ENCODE measurements at regions not wholly inside any gene's neighbourhood (a gene's known extent, or its start where the extent isn't known, plus 50 kb on each side); places are given as distances from the start of the nearest gene placed in this dataset.

DNA sequence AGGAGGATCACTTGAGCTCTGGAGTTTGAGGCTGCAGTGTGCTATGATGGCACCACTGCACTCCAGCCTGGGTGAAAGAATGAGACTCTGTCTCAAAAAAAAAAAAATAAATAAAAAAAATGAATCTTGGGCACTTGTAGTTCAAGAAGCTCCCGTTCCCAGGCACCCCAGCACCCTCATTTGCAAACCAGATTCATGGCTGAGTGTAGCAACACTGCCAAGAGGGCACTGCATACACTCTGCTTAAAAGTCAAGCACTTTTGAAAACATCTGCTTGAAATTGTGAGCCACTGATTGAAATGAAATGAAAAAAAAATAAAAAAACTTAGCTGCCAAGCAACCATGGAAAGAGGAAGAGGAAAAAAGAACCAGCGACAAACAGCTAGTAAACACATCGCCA, 124.7 kb upstream of the SASH1 start:
- Histone ChIP-seq H3K36me3 (ENCODE audit: control insufficient read depth, insufficient read depth, low read length) (no peaks in the 10 kb centered on the region), H3K27me3 (replicated peaks; ENCODE audit: control insufficient read depth, insufficient read depth, low read length) (no peaks in the 10 kb centered on the region; the same call in 1 of the 2 replicates), H3K4me3 (replicated peaks; ENCODE audit: low read depth, low read length) (no peak overlapping the region)
- no peak for DNase-seq (ENCODE audit: extremely low read depth, insufficient read length)
- TF ChIP-seq, protein P1, sequence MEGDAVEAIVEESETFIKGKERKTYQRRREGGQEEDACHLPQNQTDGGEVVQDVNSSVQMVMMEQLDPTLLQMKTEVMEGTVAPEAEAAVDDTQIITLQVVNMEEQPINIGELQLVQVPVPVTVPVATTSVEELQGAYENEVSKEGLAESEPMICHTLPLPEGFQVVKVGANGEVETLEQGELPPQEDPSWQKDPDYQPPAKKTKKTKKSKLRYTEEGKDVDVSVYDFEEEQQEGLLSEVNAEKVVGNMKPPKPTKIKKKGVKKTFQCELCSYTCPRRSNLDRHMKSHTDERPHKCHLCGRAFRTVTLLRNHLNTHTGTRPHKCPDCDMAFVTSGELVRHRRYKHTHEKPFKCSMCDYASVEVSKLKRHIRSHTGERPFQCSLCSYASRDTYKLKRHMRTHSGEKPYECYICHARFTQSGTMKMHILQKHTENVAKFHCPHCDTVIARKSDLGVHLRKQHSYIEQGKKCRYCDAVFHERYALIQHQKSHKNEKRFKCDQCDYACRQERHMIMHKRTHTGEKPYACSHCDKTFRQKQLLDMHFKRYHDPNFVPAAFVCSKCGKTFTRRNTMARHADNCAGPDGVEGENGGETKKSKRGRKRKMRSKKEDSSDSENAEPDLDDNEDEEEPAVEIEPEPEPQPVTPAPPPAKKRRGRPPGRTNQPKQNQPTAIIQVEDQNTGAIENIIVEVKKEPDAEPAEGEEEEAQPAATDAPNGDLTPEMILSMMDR (IDR thresholded peaks at IDR 0.05; ENCODE audit: insufficient read depth, low read length, poor library complexity, severe bottlenecking): no peak

DNA sequence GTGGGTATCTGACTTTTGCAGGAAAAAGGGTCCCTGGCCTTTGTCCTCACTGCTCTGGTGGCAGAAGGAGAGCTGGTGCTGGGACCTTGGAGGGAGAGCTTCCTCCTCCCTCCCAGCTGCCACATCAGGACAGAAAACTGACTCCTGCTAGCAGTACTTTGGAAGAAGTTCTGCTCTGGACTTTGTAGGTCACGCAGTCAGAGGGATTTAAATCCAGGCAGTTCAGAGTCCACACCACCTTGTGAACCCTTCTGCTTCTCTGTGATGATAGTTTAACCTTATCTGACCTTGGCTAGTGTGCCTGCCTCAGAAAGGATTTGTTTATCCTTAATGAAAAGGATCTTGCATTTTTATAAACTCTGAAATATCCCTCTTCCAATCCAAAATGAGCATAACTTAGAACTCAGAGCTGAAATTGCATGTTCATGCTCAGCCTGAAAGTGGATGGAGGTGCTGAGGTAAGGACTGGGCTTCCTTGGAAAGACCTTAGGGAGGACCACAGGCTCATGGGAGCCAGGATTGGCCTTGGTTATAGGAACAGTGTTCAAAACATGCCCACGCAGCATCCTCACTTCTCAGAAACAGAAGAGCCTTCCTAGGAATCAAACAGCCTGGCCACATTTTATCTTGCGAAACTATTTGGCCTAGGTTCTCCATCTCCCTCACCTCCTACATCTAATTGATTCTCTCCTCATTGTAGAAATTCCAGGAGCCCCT, 123.9 kb upstream of the SASH1 start:
- DNase-seq (ENCODE audit: extremely low read depth, insufficient read length): no peak
- H3K36me3 ChIP-seq (ENCODE audit: control insufficient read depth, insufficient read depth, low read length): no peaks in the 10 kb centered on the region
- H3K27me3 ChIP-seq (replicated peaks; ENCODE audit: control insufficient read depth, insufficient read depth, low read length): no peaks in the 10 kb centered on the region; the same call in 1 of the 2 replicates
- no peak overlapping the region for H3K4me3 ChIP-seq (replicated peaks; ENCODE audit: low read depth, low read length)
- TF ChIP-seq, protein P1 (IDR thresholded peaks at IDR 0.05; ENCODE audit: insufficient read depth, low read length, poor library complexity, severe bottlenecking): no peak

DNA sequence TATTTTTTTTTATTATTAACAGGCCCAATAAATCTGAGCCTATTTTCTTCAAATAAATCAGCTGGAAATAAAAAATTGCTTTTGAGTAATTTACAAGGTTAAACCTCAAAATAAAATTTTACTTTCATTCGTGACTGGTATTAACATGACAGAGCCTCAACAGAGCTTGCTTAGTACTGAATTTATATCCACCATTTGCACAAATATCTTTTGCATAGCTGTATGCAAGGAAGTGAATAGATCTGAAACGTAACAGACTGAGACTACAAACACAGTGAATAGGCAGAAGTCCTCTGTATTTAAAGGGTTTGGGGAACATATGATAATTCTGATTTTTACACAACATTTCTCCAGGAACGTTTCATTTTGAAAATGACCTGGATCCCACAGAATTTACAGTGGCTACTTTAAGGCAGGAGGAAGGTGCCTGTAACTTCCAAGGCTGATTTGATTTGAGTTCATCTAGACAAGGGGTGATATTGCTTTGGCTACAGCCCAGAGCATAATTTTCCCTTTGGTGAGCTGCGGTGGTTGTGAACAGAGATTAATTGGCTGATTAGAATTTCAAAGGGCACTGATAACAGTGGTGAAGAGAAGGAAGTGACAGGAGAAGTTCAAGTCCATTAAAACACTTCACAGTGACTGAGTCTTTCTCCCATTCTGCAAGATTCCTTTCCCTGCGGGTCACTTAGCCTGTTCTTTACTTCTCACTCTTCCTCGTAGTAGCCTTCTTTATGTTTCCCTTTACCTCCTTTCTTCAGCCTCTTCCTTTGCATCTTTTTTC, 121.2 kb upstream of the SASH1 start:
- no peak for DNase-seq (ENCODE audit: extremely low read depth, insufficient read length)
- no peaks in the 10 kb centered on the region for H3K36me3 ChIP-seq (ENCODE audit: control insufficient read depth, insufficient read depth, low read length)
- H3K4me3 ChIP-seq (replicated peaks; ENCODE audit: low read depth, low read length): no peak overlapping the region
- TF ChIP-seq, protein P1 (IDR thresholded peaks at IDR 0.05; ENCODE audit: insufficient read depth, low read length, poor library complexity, severe bottlenecking): no peak
- H3K27me3 ChIP-seq (replicated peaks; ENCODE audit: control insufficient read depth, insufficient read depth, low read length): no peaks in the 10 kb centered on the region

- TF ChIP-seq, protein P1 (IDR thresholded peaks at IDR 0.05; ENCODE audit: insufficient read depth, low read length, poor library complexity, severe bottlenecking): no peak
- DNase-seq (ENCODE audit: extremely low read depth, insufficient read length): no peak
- Histone ChIP-seq H3K4me3 (replicated peaks; ENCODE audit: low read depth, low read length) (no peak overlapping the region), H3K27me3 (replicated peaks; ENCODE audit: control insufficient read depth, insufficient read depth, low read length) (no peaks in the 10 kb centered on the region), H3K36me3 (ENCODE audit: control insufficient read depth, insufficient read depth, low read length) (no peaks in the 10 kb centered on the region)
These were observed 120.3 kb upstream of the SASH1 start for GRCh38 chr6:148222376-148222775.

DNA sequence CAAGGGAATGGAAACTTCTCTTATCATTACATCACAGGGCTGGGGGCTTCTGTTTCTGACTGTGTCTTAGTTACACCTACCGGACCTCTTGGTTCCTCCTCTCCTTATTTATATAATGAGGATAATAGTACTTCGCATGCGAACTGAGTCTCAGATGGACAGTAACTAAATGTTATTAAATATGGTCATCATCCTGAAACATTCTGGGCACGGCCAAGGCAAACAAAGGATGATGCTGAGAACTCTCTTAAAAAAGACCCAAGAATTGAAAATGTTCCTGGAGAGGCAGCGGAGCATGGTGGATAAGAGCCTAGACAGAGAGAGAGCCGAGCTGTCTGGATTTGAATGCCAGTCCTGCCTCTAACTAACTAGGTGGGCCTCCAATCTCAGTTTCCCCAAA, 119.8 kb upstream of the SASH1 start:
- Histone ChIP-seq H3K4me3 (replicated peaks; ENCODE audit: low read depth, low read length) (no peak overlapping the region), H3K36me3 (ENCODE audit: control insufficient read depth, insufficient read depth, low read length) (no peaks in the 10 kb centered on the region), H3K27me3 (replicated peaks; ENCODE audit: control insufficient read depth, insufficient read depth, low read length) (no peaks in the 10 kb centered on the region)
- TF ChIP-seq, protein P1 (IDR thresholded peaks at IDR 0.05; ENCODE audit: insufficient read depth, low read length, poor library complexity, severe bottlenecking): no peak
- no peak for DNase-seq (ENCODE audit: extremely low read depth, insufficient read length)

Data from GM06990 (cell line).